Stimulated activated CD4-positive, alpha-beta T cell treated with anti-CD3 and anti-CD28 coated beads, TNF-alpha, amount 100 ng/mL, for 4 hours (primary cell): ENCODE measurements at regions not wholly inside any gene's neighbourhood (a gene's known extent, or its start where the extent isn't known, plus 50 kb on each side); places are given as distances from the start of the nearest gene placed in this dataset.

Experiments used
- DNase-seq, 3 experiments: peaks; one replicate each; pipeline ENCODE4 v3.0.0-alpha.2; 2020; ENCODE audit warnings: low read depth in 3 of 3

DNA sequence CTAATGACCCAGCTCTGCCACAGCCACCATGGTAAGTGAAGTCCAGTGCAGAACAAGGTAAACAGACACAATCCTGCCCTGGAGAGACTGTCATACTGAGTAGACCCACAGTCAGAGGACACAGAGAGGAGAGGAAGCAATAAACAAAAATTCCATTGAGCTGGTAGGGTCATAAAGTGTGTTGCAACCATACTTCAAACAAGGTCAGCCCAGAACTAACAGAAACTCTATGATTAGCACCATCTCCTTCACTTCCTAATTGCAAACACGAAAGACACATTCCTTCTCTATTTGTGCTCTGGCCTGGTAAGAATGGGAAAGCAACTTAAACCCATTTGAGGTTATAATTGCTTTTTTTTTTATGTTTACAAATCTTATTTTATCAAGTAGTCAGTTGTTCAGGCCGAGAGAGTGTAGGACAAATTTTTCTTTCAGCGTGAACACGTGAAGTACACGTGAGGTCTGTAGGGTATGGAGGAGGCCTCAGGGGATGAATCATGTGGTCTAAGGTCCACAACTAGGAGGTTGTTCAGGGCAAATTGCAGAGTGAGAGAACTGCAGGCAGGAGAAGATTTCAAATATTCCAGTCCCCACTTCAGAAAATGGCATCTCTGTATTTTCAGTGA lies 71.4 kb upstream of the GLS start:
- no peak for DNase-seq

GRCh38 chr2:190809876-190810525 lies 70.6 kb upstream of the GLS start:
- DNase-seq: no peak

- DNase-seq: no peak
Measured at GRCh38 chr2:190810981-190811587, 69.5 kb upstream of the GLS start.

DNA sequence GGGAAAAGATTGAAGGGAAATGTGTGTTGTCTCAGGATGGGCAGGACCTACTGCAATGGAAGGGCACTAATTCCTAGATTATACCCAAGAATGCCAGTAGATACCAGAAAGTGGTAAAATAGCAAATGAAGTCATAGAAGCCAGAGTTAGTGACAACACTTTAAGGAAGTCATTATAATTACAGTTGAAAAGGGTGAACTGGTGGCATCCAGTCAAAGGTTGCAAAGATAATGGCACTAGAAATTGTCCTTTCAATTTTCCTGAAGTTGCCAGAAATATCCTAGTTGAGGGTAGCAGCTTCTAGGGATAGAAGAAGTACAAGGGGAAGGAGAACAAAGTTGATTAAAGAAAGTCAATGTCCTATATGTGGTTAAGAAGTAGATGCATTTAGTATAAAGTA lies 68.8 kb upstream of the GLS start:
- no peak for DNase-seq

GRCh38 chr2:190812506-190813294 lies 67.9 kb upstream of the GLS start:
- DNase-seq: no peak

- DNase-seq: no peak
Measured at GRCh38 chr2:190815226-190815625, 65.4 kb upstream of the GLS start.

DNA sequence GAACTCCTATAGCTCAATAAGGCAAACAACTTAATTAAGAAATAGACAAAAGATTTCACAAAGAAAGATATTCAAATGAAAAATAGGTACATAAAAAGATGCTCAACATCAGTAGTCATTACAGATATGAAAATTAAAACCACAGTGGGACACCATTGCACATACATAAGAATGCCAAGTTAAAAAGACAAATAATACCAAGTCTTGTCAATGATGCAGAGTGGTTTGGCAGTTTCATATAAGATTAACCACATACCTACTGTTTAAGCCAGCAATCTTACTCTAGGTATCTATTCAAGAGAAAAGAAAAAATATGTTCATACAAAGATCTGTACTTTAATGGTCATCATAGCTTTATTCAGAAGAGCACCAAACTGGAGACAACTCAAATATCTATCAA lies 63.5 kb upstream of the GLS start:
- DNase-seq: no peak

DNA sequence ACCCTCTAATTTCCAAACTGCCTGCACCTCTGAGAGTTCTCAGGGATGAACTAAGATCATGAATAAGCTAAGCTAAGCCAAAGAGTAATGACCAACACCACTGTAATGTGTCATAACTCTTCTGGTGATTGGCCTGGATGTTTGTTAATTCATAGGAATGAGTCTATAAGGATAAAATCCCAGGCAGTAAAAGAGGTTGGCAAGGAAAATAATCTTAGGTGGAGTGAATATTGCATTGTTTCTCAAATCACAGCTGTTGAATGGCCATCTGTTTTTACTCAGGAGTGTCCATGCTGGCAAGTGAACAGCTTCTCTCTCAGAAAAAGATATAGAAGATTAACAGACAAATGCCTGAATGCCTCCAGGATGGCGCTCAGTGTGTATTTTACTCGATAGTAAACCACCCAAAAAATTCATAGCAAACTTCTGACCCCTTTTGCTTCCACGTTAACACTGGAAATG lies 60.8 kb upstream of the GLS start:
- DNase-seq: no peak

DNA sequence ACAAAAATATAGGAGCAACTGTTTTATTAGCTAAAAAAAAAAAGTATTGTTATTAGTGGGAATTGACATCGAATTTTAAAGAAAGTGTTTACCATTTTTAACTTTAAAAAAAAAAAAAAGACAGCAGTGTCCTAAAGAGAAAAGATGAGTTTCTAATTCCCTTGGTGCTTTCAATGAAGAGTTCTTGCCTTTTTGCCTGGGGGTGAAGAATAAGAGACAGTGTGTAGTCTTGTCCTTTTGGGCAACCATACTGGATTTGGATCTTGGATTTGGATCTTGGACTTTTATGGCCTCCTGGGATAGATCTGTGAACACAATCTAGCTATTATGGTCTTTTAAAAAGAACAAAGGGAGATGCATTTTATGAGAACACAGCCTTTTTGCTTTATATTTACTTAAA lies 60.2 kb upstream of the GLS start:
- DNase-seq: no peak

DNA sequence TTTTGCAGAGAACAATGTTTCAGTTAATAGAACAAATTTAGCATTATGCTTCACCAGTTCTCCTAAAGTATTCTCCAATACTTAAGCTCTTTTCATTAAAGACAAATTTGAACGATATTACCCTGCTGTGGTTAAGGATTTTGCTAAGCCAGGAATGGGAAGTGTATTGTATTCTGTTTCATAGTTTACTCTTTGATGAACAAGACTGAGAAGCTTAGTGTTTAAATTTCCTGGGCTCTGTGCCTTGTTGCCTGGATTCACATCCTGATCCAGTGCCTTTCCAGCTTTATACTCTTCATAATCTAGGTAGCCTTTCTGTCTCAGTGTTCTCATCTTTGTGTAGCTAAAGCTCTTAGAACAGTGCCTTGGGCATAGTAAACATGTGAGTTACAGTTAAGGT lies 58.6 kb upstream of the GLS start:
- DNase-seq: no peak

DNA sequence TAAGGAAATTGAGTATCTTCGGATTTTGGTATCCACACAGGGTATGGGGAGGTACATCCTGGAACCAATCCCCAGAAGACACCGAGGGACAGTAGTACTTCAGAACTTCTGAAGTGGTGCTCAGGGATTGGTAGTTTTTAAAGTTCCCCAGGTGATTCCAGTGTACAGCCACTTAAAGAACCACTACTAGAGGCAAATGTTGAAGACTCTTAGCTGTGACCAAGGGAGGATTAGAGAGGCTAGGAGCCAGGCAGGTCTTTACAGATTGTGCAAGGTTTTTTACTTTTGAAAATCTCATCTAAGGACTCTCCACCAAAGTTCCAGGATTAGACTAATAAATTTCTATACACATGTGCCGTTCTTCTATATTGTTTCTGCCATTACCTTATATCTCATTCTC lies 52.9 kb upstream of the GLS start:
- no peak for DNase-seq

GRCh38 chr2:190829642-190830041 lies 51.0 kb upstream of the GLS start:
- no peak for DNase-seq
